LoVo (cell line): ENCODE measurements at regions not wholly inside any gene's neighbourhood (a gene's known extent, or its start where the extent isn't known, plus 50 kb on each side); places are given as distances from the start of the nearest gene placed in this dataset.

Experiments used
- DNase-seq: peaks from one replicate; pipeline ENCODE4 v3.0.0-alpha.2; 2016; ENCODE audit warnings: low spot score

DNA sequence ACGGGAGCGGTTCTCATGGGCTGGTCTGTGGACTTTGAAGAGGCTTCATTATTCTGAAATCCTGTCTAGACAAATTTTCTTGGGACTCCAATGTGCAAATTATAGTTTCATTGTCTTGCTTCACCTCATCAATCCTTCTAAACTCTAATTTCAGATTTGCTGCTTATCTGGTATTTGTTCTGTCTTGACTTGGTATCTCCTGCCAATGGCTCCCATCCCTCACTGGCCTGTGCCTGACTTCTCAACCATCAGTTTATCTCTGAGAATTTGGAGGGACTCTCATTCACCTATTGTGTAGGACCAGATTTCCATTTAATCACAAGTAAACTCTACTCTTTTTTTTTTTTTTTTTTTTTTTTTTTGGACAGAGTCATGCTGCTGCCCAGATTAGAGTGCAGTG is 960.2 kb upstream of the NR2F2 start:
- no peak for DNase-seq

DNA sequence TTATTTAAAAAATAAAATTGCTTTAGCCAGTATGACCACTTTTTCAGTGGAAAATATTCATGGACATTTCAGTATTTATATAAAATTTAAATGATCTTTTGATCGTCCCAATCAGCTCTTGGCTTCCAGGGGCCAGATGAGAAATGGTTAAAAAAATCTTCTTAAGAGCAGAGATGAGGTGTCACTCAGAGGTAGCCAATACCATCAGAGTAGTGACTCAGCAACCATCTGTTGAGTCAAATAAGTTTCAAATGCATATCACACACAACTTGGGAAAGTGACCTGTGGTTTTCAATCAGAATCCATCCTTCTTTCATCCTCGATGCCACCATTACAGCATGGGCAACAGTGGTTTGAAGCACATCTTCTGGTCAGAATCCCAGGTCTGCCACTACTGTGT is 958.8 kb upstream of the NR2F2 start:
- DNase-seq = no peak

DNA sequence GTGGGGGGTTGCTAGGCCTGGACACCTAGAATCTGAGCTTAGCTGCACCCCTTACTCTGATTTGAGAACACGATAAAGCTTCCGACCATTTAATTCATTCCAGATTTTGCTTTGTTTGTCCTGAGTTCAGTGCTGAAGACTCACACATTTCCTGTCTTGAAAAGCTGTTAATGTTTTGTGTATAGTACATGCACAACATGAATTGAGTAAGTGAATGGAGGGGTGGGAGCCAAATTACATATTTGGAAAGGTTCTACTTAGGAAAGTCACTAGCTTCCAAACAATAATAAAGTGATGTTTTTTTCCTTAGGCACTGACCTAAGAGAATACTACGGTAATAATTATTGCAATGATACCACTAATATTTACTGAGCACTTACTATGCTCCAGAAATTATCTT is 955.2 kb upstream of the NR2F2 start:
- DNase-seq = no peak

DNA sequence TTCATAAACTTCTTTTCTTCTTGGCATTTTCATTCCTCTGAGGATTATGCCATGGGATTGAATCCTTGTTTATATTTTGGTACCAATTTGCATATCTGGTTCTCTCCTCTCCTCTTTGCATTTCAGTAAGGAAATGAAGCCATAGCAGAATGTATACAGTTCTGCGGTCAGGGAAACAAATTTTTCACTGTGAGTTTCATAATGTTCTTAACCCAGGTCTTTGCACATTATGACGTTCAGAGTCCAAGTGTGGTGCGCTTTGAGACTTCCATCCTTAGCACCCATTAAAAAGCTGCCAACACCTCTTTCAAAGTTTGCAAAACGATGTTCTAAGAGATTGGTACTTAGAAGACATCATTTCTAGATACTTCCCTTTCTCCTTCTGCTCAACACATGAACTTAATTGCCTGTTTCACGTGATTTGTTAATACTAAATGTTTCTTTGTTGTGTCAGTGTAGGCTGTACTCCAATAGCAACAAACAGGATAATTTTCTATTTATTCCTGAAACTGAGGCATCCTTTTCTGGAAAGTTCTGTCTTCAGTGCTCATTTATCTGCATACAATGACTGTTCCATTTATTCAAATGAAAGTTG is 953.1 kb upstream of the NR2F2 start:
- DNase-seq = no peak

DNA sequence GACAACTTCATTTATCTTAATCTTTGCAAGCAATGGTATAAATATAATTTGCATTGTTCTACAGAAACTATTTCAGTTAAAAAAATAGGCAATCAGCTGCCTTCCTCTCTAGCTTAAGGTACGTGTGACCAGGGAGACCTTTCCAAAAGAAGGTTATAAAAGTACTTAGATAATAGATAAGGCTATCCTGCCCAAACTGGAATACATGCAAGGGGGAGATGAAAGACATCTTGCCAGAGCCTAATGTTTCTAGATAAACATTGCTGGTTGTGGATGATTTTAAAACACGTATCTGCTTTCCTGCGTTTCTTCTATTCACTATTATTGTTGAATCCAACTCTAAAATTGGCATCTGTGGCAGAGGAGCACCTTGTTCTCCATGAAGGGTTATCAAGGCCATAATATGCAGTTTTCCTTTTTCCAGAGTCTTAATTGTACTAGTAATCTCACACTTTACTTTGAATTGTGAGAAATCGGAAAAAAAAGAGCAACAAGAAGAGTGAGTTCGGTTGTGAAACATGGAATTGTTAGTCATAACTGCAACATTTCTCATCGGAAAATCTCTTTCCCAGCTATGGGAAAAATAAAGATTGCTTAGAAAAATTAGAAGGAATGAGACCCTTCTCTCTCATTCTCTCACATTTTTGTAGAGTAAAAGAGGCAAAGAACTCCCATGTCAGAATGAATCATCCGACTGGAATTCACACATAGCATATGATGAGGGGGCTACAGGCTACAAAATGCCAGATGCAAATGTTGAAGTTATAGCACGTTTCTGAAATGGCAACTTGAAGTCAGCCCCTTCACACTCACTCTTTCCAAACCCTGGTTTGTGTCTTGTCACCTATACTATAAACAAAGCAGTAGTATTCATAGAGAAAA is 936.1 kb upstream of the NR2F2 start:
- no peak for DNase-seq

DNA sequence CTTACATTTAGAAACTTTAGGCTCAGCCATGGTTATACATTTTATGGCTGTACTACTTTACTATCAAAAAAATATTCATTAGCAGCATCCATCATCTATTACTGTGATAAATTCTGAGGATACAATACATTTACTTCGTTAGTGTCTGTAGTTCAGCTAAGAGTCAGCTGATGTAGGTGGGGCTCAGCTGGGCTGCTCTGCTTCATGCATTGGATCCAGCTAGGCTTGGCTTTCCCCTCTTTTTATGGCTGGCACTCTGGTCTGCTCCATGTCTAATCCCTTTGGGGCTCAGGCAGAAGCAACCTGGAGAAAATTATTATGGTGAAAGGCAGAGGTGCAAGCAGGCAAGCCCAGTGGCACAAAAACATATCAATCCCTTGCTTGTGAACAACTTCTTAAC is 930.1 kb upstream of the NR2F2 start:
- DNase-seq = no peak

DNA sequence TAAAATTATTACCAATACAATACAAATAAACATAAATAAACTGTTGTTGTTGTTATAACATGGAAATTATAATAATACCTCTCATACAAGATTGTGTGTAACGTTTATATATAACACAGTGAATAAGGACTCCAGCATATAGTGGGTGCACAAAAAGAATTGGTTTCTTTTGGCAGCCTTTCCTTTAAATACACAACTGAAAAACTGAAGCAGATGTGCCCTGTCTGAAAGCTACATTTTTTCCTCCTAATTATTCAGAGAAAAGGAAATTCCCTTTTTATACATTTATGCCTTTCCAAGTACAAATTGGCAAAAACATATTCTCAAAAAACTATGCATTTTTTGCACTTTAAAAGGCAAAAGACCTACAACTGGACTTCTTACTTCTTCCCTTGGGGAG is 928.9 kb upstream of the NR2F2 start:
- no peak for DNase-seq

DNA sequence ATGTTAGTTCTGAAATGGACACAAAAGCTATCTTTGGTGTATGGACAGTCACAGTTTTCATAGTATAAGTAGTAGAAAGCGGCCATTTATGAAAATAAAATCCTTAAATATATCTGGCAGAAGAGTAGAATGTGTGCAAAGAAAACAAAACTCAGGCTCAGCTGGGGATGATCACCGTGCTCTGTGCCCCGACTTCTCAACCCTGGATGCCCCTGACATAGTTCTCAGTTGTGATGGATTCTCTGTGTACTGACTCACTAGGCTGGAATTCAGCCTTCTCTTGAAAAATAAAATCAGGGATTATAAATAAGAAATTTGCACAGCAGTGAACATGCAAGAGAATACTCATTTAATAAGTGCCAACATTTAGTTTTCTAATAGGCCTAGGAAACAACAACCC is 925.1 kb upstream of the NR2F2 start:
- no peak for DNase-seq

DNA sequence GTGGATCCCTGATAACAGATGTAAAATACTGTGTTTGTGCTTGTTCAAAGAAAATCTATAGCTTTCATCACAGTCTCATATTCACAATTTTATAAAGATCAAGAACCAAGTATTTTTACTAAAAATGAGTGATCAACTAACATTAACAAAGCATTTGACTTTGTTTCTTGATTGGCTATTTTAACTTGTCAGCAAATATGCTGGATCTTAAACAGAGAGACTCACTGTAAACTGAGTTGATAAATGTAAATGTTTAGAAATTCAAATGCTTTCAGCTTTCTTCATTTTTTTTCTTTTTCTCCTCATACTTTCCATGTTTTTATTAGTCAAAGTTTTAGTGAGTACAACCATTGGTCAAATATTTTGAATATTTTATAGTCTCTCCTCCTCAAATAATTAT is 923.0 kb upstream of the NR2F2 start:
- no peak for DNase-seq

DNA sequence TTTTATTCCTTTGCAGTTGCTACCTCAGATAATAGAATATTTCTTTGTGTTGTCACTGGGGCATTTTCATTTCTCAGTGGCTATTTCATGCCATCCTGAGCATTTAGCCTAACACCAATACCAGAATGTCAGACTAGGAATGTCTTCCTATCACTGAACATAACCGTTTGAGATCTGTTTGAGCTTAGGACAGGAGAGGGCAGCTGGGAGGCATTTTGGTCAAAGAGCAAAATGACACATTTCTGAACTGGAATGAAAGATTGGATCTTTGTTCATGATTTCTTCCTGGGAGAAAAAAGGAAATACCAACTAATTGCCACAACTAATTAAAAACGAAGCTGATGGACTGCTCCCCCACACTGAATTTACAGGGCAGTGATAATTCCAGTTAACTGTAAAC is 921.3 kb upstream of the NR2F2 start:
- DNase-seq = no peak

DNA sequence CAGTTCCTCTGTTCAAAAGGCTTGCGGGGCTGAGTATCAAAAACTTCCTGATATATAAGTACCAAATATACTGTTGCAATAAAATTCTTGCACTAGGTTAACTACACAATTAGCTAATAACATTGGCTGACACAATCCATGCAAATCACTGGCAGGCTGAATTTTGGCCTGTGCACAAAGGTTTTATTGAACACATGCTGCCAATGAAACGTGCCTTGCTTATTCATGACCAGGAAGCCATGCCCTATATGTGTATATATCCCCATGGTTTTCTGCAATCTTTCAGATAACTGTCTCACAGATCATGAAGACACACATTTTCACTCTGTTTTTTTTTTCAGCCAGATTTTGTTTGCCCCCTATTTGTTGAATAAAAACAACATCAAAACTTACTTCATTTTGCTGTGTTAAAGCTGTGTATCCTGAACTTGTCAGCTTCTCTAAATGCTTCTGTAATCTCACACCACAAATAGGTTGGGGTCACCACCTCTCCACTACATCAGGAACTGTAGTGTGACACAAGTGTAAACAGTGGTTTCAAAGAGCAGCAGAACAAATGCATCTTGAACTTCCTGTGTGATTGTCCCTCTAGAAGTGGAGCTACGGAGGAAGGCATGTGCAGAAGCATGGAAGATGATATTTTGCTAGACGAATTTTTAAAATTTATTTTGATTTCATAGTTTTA is 920.7 kb upstream of the NR2F2 start:
- DNase-seq = no peak

DNA sequence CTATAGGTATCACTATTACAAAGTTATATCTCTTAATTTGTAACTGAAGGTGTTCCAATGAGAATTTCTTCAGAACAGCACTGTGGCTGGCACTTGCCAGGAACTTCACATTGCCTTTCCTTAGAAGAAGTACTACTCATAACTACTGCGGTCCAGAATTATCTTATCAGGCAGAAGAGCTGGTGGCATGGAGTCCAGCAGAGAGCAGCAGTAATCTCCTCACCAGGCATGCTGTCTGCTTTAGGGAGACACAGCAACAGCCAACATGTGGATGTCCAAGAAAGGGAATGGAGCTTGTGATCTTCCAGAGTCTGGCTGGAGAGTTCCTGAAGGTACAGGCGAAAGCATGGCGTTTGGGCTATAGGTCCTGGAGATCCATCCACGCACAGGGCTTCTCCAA is 919.7 kb upstream of the NR2F2 start:
- DNase-seq = no peak

DNA sequence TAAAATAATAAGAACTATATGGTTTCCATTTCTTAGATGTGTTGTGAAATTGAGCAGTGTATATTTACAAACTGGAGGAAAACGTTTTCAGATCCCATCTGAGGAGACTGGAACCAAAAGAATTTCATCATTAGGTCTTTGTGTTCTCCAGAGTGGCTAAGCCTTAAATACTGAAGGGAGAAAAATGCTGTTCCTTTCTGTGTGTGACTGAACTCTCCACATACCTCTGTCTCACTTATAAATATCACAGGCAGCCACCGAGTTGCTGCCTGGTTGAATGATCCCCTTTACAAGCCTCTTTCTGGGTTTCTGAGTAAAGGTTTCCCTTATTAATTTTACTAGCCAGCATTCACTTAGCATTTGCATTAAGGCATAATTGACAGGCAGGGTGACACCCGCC is 913.9 kb upstream of the NR2F2 start:
- DNase-seq = no peak

DNA sequence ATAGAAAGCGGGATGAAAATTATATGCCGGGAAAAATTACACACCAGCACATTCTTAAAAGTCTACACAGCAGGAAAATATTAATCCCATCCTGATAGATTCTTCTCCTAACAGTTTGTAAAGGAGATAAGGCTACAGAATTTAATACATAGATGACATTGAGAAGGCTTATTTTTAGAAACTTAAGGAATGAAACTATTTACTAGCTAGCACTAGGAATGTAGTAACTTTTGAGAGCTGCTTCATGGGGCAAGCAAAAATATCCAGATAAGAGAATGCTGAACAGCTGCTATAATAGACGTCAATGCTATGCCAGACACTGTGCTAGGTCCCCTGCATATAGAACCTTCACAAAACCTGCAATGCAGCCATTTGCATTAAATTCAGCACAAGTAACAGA is 912.7 kb upstream of the NR2F2 start:
- DNase-seq = no peak

DNA sequence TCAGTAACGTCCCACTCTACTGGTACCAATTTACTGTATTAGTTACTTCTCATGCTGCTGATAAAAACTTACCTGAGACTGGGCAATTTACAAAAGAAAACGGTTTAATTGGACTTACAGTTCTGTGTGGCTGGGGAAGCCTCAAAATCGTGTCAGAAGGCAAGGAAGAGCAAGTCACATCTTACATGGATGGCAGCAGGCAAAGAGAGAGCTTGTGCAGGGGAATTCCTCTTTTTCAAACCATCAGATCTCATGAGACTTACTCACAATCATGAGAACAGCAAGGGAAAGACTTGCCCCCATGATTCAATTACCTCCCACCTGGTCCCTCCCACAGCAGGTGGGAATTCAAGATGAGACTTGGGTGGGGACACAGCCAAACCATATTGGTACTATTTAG is 908.2 kb upstream of the NR2F2 start:
- DNase-seq = no peak

DNA sequence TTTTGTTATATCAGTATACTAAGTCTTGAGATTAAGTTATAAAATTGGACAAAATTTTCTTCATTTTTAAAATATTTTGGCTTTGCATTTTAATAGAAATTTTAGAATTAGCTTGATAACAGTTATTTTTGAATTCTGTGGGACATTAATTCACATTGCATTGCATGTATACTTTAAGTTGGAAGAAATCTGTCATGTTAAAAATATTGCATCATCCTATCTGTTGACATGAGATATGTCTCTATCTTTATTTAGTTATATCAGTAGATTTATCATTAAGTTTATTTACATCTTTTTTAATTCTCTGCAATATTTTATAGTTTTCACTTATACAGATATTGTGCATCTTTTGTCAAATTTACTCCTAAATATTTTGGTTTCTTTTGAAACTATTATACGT is 904.6 kb upstream of the NR2F2 start:
- no peak for DNase-seq

DNA sequence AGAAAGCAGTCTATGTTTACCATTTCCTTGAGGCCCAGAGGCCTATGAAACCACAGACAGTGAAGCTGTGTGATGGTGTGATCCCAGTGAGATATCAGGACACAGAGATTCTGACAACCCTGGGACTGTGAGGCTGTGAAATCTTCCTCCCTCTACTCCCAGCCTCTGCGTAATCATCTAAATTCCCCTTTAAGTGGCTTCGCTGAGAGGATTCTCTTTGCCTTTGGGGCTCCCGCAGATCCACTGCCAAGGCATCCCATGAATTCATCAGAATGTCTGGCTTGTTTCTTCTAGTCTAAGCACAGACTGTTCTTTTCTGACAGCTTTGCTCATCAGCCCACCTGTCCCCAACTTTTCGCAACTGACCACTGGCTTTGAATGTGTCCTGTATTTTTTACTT is 901.2 kb upstream of the NR2F2 start:
- DNase-seq = no peak

DNA sequence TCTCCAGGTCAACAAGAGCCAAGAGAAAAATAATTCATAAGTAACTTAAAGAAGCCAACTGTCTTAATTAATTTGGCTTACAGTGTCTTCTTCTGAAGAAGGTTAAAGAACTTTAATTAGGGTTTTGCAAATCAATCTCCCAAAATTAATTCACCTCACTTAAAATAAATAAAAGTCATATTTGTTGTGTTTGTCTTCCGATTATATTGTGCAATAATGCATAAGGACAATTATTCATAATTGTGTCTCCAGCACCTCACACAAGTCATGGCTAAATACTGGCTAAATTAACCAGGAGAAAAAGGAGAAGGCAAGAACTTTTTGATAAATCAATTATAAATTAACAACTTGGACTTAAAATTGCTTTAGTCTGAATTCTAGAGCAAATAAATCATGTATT is 899.0 kb upstream of the NR2F2 start:
- DNase-seq = no peak

DNA sequence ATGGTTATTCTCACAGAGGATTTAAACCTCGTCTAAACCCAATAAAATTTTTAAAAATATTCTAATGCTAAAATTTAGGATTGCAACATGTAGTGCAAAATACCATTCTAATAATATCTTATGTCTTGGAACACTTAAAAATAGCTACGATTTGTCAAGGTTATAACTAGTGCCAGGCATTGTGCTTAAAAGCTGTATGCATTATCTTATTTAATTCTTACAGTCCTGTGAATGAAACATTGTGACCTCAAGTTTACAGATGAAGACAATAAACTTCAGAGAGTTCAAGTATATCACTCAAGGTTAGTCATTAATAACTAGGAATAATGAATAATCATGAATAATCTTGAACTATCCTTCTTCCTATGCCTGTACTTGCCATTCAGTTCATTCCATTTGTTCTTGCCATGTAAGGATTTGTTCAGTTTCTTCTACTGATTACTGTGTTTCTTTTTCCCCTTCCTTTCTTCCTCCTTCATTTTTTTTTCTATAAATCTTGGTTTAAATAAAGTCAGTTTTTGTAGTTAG is 897.6 kb upstream of the NR2F2 start:
- DNase-seq = no peak

DNA sequence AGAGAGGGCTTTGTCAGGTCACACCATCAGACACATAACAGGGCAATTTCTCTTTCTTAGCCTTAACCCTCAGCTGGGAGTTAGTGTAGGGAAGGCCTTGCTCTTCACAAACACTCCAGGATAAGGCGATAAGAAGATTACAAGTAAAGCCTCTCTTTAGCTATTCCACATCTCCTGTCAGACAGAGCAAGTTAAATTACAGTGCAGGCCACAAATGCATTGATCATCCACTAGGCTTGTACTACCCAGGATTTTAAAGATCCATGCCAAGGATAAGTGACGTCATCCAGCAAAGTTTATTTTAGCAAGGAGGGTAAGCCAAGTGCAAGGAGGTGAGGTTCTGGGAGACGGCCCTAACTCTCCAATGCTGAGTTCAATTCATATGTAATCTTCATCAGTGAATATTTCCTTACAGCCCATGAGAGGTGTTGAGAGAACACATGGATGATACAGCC is 890.6 kb upstream of the NR2F2 start:
- no peak for DNase-seq

DNA sequence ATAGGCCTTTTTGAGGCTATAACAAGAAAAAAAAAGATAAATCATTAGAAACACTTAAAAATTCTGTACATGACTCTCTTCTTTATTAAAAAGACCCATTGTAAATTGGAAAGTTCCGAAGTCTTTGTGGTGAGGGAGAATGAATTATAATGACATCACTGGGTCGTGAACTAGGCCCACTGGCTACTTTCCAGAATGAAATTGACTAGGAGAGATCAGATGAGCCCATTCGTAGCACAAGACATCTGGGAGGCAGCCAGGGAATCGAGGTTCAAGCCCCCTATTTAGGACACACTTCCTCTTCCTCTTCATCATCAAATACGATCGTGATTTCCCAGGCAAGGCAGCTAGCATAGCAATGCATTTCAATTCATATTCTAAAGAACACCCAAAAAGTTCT is 889.8 kb upstream of the NR2F2 start:
- DNase-seq = no peak

DNA sequence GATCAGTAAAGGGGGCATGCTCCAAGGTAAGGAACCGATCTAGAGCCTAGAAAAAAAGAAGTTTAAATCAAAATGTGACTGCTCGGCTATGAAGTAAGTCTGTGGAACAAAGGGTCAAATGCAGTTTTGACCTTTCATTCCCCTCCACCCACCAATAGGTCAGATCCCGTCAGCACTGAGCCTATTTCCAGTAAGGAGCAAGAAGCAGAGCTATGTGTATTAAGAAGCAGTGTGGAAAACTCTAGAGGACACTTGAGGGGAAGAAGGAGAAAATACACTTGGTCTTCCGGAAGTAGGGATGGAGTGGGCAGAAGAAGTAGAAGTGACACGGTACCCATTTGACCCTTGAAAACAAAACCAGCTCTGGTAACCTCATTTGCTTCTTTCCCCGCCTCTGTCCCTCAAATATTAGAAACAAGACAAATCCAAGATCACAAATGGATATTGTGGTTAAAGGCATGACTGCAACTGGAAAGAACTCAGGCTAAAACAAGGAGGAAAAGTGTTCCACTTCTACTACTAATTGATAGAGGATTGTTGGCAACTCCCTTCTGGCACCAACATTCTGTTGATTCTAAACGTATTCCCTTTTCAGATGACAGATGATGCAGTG is 888.3 kb upstream of the NR2F2 start:
- DNase-seq = no peak

DNA sequence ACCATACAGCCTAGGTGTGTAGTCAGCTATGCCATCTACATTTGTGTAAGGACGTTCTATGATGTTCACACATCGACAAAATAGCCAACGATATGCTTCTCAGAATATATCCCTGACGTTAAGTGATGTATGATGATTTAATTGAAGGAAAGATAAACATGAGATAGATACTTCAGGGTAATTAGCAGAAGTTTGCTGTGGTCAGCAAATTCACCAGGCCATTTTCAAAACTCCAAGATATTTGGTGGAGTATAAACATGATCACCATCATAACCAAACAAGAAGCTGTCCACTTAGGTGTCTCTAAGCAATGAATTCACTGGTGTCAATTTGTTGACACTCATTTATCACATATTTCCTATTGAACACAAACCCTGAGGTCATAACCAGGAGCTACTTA is 885.6 kb upstream of the NR2F2 start:
- no peak for DNase-seq
